ENCODE measurements at regions not wholly inside any gene's neighbourhood (a gene's known extent, or its start where the extent isn't known, plus 50 kb on each side); places are given as distances from the start of the nearest gene placed in this dataset.

DNA sequence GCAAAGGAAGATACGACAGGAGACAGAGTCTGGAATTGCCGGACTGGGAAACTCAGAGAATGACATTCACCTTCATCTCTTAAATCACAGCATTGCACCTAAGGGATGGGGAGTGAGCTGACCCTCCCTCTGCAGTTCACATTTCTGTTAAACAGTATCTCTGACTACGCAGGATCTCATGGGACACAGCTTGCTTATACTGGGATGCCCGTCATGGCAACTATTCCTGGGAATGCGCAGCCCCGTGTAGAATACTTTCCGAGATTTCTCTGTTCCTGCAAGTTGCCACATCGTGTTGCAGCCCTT, 232.5 kb upstream of the HES1 start:
- Histone ChIP-seq H3K27me3 (ENCODE audit: insufficient read depth, low read length, poor library complexity) (peaks cover 10% of the 10 kb centered on the region), H3K27ac (ENCODE audit: low read length) (no peak overlapping the region), H3K4me2 (ENCODE audit: insufficient read depth, low read length) (no peak overlapping the region), H3K36me3 (ENCODE audit: insufficient read depth, low read length) (no peaks in the 10 kb centered on the region), H2AFZ (ENCODE audit: low read depth, low read length) (no peak overlapping the region), H3K4me1 (ENCODE audit: insufficient read depth, low read length) (no peaks in the 10 kb centered on the region), H3K9me3 (ENCODE audit: insufficient read depth, low read length, severe bottlenecking) (no peaks in the 10 kb centered on the region), H3K79me2 (ENCODE audit: insufficient read depth, low read length) (no peaks in the 10 kb centered on the region), H4K20me1 (ENCODE audit: insufficient read depth, low read length) (no peaks in the 10 kb centered on the region), H3K4me3 (ENCODE audit: low read depth in 1 of 2, low read length in 2 of 2) (no peak overlapping the region), H3K9ac (ENCODE audit: low read depth, low read length) (no peak overlapping the region)
- no peak for DNase-seq
- TF ChIP-seq CTCF (IDR thresholded peaks at IDR 0.05; ENCODE audit: borderline replicate concordance, extremely low read depth, low read length, poor library complexity, severe bottlenecking) (no peak), EZH2 (IDR thresholded peaks at IDR 0.05; ENCODE audit: borderline replicate concordance, low read depth, low read length, severe bottlenecking) (no peak)
- no peak for ATAC-seq (ENCODE audit: insufficient read depth, low read depth)

DNA sequence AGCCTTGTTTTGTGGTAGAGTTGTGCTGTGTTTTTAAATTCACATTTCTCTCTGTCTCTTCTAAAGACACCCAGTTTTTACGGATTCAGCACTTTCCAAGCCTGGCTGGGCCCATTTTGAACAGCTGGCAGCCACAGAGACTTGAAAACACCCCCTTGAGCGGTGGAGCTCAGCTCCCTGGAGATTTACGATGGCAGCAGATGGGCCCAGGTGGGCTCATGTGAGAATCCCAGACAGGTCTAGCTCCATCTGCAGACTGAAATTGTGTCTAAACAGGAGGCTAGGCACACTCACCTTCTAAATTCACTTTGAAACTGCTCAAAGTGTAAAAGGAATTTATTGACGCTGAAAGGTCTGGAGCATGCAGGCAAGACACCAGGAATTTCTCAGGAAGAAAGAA, 232.0 kb upstream of the HES1 start:
- no peak for ATAC-seq (ENCODE audit: insufficient read depth, low read depth)
- no peaks in the 10 kb centered on the region for H3K4me1 ChIP-seq (ENCODE audit: insufficient read depth, low read length)
- no peaks in the 10 kb centered on the region for H3K79me2 ChIP-seq (ENCODE audit: insufficient read depth, low read length)
- no peak overlapping the region for H2AFZ ChIP-seq (ENCODE audit: low read depth, low read length)
- no peak overlapping the region for H3K9ac ChIP-seq (ENCODE audit: low read depth, low read length)
- DNase-seq = no peak
- peaks cover 10% of the 10 kb centered on the region for H3K27me3 ChIP-seq (ENCODE audit: insufficient read depth, low read length, poor library complexity)
- H3K27ac ChIP-seq (ENCODE audit: low read length) = no peak overlapping the region
- H4K20me1 ChIP-seq (ENCODE audit: insufficient read depth, low read length) = no peaks in the 10 kb centered on the region
- no peak overlapping the region for H3K4me2 ChIP-seq (ENCODE audit: insufficient read depth, low read length)
- no peak for TF ChIP-seq EZH2 (IDR thresholded peaks at IDR 0.05; ENCODE audit: borderline replicate concordance, low read depth, low read length, severe bottlenecking)
- TF ChIP-seq CTCF (IDR thresholded peaks at IDR 0.05; ENCODE audit: borderline replicate concordance, extremely low read depth, low read length, poor library complexity, severe bottlenecking) = no peak
- no peaks in the 10 kb centered on the region for H3K36me3 ChIP-seq (ENCODE audit: insufficient read depth, low read length)
- no peak overlapping the region for H3K4me3 ChIP-seq (ENCODE audit: low read depth in 1 of 2, low read length in 2 of 2)
- H3K9me3 ChIP-seq (ENCODE audit: insufficient read depth, low read length, severe bottlenecking) = no peaks in the 10 kb centered on the region

DNA sequence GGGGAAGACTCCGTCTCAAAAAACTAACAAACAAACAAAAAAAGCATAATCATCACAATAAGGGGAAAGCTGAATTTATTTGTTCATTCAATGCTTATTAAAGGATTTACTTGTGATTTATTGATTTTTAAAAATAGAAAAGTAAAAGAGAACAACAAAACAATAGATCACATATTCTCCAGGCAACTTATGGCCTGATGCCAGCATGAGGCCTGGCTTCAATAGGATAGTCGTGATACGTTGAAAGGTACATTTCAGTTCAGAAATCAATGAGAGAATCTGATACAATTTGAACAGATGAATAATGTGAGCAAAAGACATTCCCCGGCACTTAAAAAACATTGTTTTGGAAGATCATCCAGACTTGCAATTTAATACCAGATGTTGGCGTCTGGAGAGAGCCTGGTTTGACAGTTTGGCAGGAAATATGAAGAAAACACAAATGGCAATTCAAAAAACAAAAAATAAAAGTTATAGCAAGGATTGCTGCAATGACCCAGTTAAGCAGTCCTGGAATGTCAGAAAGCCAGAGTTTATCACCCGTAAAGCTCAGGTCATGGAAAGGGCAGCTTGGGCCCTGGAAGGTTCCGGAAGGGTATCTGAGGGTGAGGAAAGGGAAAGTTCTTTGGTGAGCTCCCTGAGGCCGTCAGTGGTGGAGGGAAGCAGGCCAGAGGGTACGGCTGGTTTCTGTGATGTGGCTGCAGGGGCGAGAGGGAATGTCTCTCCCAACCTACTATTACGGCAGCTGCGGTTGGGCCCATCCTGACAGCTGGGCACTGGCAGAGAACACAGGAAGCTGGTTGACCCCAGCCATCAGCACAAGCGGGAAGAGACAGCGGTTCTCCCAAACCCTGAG, 230.2 kb upstream of the HES1 start:
- H3K27ac ChIP-seq (ENCODE audit: low read length) = no peak overlapping the region
- no peak for DNase-seq
- H3K79me2 ChIP-seq (ENCODE audit: insufficient read depth, low read length) = no peaks in the 10 kb centered on the region
- no peaks in the 10 kb centered on the region for H4K20me1 ChIP-seq (ENCODE audit: insufficient read depth, low read length)
- H3K4me1 ChIP-seq (ENCODE audit: insufficient read depth, low read length) = no peaks in the 10 kb centered on the region
- H3K4me3 ChIP-seq (ENCODE audit: low read depth in 1 of 2, low read length in 2 of 2) = no peak overlapping the region
- no peak overlapping the region for H3K4me2 ChIP-seq (ENCODE audit: insufficient read depth, low read length)
- no peaks in the 10 kb centered on the region for H3K9me3 ChIP-seq (ENCODE audit: insufficient read depth, low read length, severe bottlenecking)
- no peak overlapping the region for H3K9ac ChIP-seq (ENCODE audit: low read depth, low read length)
- ATAC-seq (ENCODE audit: insufficient read depth, low read depth) = no peak
- TF ChIP-seq EZH2 (IDR thresholded peaks at IDR 0.05; ENCODE audit: borderline replicate concordance, low read depth, low read length, severe bottlenecking) (no peak), CTCF (IDR thresholded peaks at IDR 0.05; ENCODE audit: borderline replicate concordance, extremely low read depth, low read length, poor library complexity, severe bottlenecking) (no peak)
- H3K27me3 ChIP-seq (ENCODE audit: insufficient read depth, low read length, poor library complexity) = peaks cover 10% of the 10 kb centered on the region
- H3K36me3 ChIP-seq (ENCODE audit: insufficient read depth, low read length) = no peaks in the 10 kb centered on the region
- no peak overlapping the region for H2AFZ ChIP-seq (ENCODE audit: low read depth, low read length)
